GM23338 (cell line): ENCODE measurements at regions not wholly inside any gene's neighbourhood (a gene's known extent, or its start where the extent isn't known, plus 50 kb on each side); places are given as distances from the start of the nearest gene placed in this dataset.

Source experiments
- ATAC-seq: fragments of 200-7000 bp; cut with Tn5 transposase; 3 replicates; pipeline ENCODE4 v1.9.1; 2020
- DNase-seq: peaks from one replicate; pipeline ENCODE4 v3.0.0-alpha.2; 2015; ENCODE audit warnings: low spot score
- H2AFZ ChIP-seq: fragments of 200-600 bp; sonication (generic); 2 replicates; pipeline ENCODE4 v1.8.0; 2016; ENCODE audit warnings: antibody characterized with exemption, mild to moderate bottlenecking, moderate library complexity
- H3F3A ChIP-seq: fragments of 200-600 bp; sonication (generic); replicated peaks from 2 replicates; pipeline ENCODE4 v1.8.0; 2017; ENCODE audit warnings: antibody characterized with exemption, mixed run types, low read depth
- H3K27ac ChIP-seq: fragments of 200-600 bp; sonication (generic); 2 replicates; pipeline ENCODE4 v1.6.1; 2016; ENCODE audit warnings: low read depth
- H3K27me3 ChIP-seq: fragments of 200-600 bp; sonication (generic); 2 replicates; pipeline ENCODE4 v1.8.0; 2016; ENCODE audit warnings: mild to moderate bottlenecking, mixed run types, moderate library complexity; ENCODE audit not compliant: insufficient read depth
- H3K36me3 ChIP-seq: fragments of 200-600 bp; sonication (generic); 2 replicates; pipeline ENCODE4 v1.8.0; 2016; ENCODE audit warnings: mild to moderate bottlenecking; ENCODE audit not compliant: insufficient read depth
- H3K4me1 ChIP-seq: fragments of 200-600 bp; sonication (generic); 2 replicates; pipeline ENCODE4 v1.8.0; 2016; ENCODE audit warnings: mild to moderate bottlenecking, moderate library complexity; ENCODE audit not compliant: insufficient read depth
- H3K4me2 ChIP-seq: fragments of 200-600 bp; sonication (generic); 2 replicates; pipeline ENCODE4 v1.7.1; 2017; ENCODE audit warnings: mixed run types
- H3K4me3 ChIP-seq: fragments of 200-600 bp; sonication (generic); 2 replicates; pipeline ENCODE4 v1.6.1; 2016; ENCODE audit warnings: mixed run types
- H3K79me2 ChIP-seq: fragments of 200-600 bp; sonication (generic); replicated peaks from 2 replicates; pipeline ENCODE4 v1.8.0; 2017; ENCODE audit warnings: mild to moderate bottlenecking; ENCODE audit not compliant: insufficient read depth
- H3K9me2 ChIP-seq: fragments of 200-600 bp; sonication (generic); 2 replicates; pipeline ENCODE4 v1.8.0; 2017; ENCODE audit not compliant: insufficient read depth
- H4K20me1 ChIP-seq: fragments of 200-600 bp; sonication (generic); replicated peaks from 2 replicates; pipeline ENCODE4 v1.8.0; 2017; ENCODE audit warnings: mild to moderate bottlenecking; ENCODE audit not compliant: insufficient read depth
- H3K27ac Mint-ChIP-seq: 2 replicates; pipeline ENCODE4 v1.8.0; 2020; ENCODE audit warnings: inconsistent platforms, mild to moderate bottlenecking, moderate library complexity, mixed read lengths
- H3K27me3 Mint-ChIP-seq: 3 replicates; pipeline ENCODE4 v1.8.0; 2022; ENCODE audit warnings: low read depth, mild to moderate bottlenecking, moderate library complexity, mixed read lengths, inconsistent platforms; ENCODE audit not compliant: insufficient read depth, poor library complexity
- H3K36me3 Mint-ChIP-seq: 3 replicates; pipeline ENCODE4 v1.8.0; 2021; ENCODE audit warnings: low read depth, mild to moderate bottlenecking, inconsistent platforms, moderate library complexity, mixed read lengths
- H3K4me1 Mint-ChIP-seq: 3 replicates; pipeline ENCODE4 v1.8.0; 2020; ENCODE audit warnings: mild to moderate bottlenecking, inconsistent platforms, mixed read lengths
- H3K4me3 Mint-ChIP-seq: 3 replicates; pipeline ENCODE4 v1.8.0; 2021; ENCODE audit warnings: moderate library complexity, mild to moderate bottlenecking, inconsistent platforms, mixed read lengths
- H3K9me3 Mint-ChIP-seq: 3 replicates; pipeline ENCODE4 v1.8.0; 2020; ENCODE audit warnings: moderate library complexity, mild to moderate bottlenecking, inconsistent platforms, mixed read lengths
- CREB1 ChIP-seq: fragments of 250-450 bp; sonication (Bioruptor Pico); IDR thresholded peaks from 2 replicates; pipeline ENCODE4 v1.5.0; 2020; ENCODE audit warnings: low read depth, mild to moderate bottlenecking, moderate library complexity
- EZH2phosphoT487 ChIP-seq: fragments of 200-600 bp; sonication (generic); IDR thresholded peaks from one replicate; pipeline ENCODE4 v1.8.1; 2018; ENCODE audit warnings: antibody characterized with exemption; ENCODE audit not compliant: unreplicated experiment
- NANOG ChIP-seq: IDR thresholded peaks from 2 replicates; pipeline ENCODE4 v1.6.1; 2016; ENCODE audit warnings: antibody characterized with exemption, borderline replicate concordance
- STAT1 ChIP-seq: IDR thresholded peaks from one replicate; pipeline ENCODE4 v1.6.1; 2016; ENCODE audit warnings: antibody characterized with exemption; ENCODE audit not compliant: unreplicated experiment
- ZNF114 ChIP-seq: fragments of 250-450 bp; sonication (Bioruptor Pico); IDR thresholded peaks from 2 replicates; pipeline ENCODE4 v1.5.0; 2020; ENCODE audit warnings: mild to moderate bottlenecking, moderate library complexity
- ZNF331 ChIP-seq: fragments of 250-450 bp; sonication (Bioruptor Pico); IDR thresholded peaks from 2 replicates; pipeline ENCODE4 v1.5.0; 2020; ENCODE audit warnings: low read depth, mild to moderate bottlenecking, moderate library complexity
- TF ChIP-seq, protein P1 (sequence below): fragments of 250-450 bp; sonication (Bioruptor Pico); IDR thresholded peaks from 2 replicates; pipeline ENCODE4 v1.5.0; 2020; ENCODE audit warnings: mild to moderate bottlenecking, moderate library complexity
- TF ChIP-seq, protein P2 (sequence below): IDR thresholded peaks from 2 replicates; pipeline ENCODE4 v1.6.1; 2016; ENCODE audit warnings: antibody characterized with exemption
- TF ChIP-seq, protein P3 (sequence below): IDR thresholded peaks from one replicate; pipeline ENCODE4 v1.6.1; 2018; ENCODE audit warnings: antibody characterized with exemption; ENCODE audit not compliant: unreplicated experiment
- TF ChIP-seq, protein P4 (sequence below), 2 experiments: fragments of 200-600 bp in 1 of 2; sonication (generic) in 1 of 2; conservative IDR thresholded peaks; 2 replicates each; pipeline versions ENCODE4 v1.5.1 to v1.6.1; 2016 to 2017; ENCODE audit warnings: antibody characterized with exemption in 2 of 2, low read depth in 2 of 2, mild to moderate bottlenecking in 2 of 2, moderate library complexity in 1 of 2

DNA sequence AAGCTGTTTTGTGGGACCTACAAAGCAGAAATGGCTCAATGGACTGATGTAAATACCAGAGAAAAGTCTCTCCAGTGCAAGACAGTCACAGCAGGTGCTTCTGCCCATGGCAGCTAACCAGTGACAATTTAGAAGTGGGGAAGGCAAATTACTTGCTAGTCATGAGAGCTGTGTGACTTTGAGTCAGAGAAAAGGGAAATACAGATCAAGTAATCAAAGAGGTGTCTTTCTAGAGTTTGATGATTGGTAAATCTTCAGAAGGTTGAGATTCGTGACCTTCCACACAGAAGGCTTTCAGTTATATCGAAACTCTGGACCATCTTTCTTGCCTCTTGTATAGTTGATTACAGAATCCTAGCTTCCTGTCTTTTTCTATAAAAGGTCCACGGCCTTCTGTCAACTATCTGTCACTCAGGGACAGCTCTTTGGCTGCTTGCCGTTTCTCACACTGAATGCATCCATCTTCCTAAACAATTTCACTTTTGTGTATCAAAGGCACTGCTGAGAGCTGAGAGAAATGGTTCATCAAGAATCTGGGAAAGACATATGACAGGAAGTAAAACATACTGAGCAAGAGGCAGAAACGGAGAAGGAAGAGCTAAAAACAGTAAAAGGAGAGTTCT is 993.9 kb upstream of the ACO1 start (continued):
- TF ChIP-seq, protein P1, sequence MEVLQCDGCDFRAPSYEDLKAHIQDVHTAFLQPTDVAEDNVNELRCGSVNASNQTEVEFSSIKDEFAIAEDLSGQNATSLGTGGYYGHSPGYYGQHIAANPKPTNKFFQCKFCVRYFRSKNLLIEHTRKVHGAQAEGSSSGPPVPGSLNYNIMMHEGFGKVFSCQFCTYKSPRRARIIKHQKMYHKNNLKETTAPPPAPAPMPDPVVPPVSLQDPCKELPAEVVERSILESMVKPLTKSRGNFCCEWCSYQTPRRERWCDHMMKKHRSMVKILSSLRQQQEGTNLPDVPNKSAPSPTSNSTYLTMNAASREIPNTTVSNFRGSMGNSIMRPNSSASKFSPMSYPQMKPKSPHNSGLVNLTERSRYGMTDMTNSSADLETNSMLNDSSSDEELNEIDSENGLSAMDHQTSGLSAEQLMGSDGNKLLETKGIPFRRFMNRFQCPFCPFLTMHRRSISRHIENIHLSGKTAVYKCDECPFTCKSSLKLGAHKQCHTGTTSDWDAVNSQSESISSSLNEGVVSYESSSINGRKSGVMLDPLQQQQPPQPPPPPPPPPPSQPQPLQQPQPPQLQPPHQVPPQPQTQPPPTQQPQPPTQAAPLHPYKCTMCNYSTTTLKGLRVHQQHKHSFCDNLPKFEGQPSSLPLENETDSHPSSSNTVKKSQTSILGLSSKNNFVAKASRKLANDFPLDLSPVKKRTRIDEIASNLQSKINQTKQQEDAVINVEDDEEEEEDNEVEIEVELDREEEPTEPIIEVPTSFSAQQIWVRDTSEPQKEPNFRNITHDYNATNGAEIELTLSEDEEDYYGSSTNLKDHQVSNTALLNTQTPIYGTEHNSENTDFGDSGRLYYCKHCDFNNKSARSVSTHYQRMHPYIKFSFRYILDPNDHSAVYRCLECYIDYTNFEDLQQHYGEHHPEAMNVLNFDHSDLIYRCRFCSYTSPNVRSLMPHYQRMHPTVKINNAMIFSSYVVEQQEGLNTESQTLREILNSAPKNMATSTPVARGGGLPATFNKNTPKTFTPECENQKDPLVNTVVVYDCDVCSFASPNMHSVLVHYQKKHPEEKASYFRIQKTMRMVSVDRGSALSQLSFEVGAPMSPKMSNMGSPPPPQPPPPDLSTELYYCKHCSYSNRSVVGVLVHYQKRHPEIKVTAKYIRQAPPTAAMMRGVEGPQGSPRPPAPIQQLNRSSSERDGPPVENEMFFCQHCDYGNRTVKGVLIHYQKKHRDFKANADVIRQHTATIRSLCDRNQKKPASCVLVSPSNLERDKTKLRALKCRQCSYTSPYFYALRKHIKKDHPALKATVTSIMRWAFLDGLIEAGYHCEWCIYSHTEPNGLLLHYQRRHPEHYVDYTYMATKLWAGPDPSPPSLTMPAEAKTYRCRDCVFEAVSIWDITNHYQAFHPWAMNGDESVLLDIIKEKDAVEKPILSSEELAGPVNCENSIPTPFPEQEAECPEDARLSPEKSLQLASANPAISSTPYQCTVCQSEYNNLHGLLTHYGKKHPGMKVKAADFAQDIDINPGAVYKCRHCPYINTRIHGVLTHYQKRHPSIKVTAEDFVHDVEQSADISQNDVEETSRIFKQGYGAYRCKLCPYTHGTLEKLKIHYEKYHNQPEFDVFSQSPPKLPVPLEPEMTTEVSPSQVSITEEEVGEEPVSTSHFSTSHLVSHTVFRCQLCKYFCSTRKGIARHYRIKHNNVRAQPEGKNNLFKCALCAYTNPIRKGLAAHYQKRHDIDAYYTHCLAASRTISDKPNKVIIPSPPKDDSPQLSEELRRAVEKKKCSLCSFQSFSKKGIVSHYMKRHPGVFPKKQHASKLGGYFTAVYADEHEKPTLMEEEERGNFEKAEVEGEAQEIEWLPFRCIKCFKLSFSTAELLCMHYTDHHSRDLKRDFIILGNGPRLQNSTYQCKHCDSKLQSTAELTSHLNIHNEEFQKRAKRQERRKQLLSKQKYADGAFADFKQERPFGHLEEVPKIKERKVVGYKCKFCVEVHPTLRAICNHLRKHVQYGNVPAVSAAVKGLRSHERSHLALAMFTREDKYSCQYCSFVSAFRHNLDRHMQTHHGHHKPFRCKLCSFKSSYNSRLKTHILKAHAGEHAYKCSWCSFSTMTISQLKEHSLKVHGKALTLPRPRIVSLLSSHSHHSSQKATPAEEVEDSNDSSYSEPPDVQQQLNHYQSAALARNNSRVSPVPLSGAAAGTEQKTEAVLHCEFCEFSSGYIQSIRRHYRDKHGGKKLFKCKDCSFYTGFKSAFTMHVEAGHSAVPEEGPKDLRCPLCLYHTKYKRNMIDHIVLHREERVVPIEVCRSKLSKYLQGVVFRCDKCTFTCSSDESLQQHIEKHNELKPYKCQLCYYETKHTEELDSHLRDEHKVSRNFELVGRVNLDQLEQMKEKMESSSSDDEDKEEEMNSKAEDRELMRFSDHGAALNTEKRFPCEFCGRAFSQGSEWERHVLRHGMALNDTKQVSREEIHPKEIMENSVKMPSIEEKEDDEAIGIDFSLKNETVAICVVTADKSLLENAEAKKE = no peak
- TF ChIP-seq, protein P2, sequence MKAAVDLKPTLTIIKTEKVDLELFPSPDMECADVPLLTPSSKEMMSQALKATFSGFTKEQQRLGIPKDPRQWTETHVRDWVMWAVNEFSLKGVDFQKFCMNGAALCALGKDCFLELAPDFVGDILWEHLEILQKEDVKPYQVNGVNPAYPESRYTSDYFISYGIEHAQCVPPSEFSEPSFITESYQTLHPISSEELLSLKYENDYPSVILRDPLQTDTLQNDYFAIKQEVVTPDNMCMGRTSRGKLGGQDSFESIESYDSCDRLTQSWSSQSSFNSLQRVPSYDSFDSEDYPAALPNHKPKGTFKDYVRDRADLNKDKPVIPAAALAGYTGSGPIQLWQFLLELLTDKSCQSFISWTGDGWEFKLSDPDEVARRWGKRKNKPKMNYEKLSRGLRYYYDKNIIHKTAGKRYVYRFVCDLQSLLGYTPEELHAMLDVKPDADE = no peak
- no peak for TF ChIP-seq ZNF114 (CRISPR knock-in tag)
- TF ChIP-seq CREB1 = no peak
- no peak for TF ChIP-seq EZH2phosphoT487
- no peak for TF ChIP-seq STAT1
- no peak for TF ChIP-seq NANOG
- no peak for TF ChIP-seq ZNF331 (CRISPR knock-in tag)

DNA sequence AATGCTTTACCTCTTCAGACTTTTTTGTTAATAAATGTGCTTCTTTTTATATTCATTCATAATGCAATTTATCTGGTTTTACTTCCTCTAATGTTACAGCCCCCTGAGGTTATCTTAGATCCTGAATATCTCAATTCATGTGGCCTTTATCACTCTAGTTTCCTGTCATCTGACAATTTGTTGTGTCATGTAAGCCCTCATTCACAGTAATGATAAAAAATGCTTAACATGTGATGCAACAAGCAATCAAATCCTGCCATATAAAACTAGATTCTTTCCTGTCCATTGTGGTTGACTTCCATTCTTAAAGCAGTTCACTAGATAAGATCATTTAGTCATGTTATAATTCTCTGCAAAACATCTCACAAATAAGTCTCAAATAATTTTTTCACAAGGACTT is 991.2 kb upstream of the ACO1 start:
- Mint-ChIP-seq H3K9me3 (no peaks in the 10 kb centered on the region), H3K4me1 (peaks cover 2% of the 10 kb centered on the region; the same call in 1 of the 3 replicates), H3K27ac (no peak overlapping the region), H3K36me3 (no peaks in the 10 kb centered on the region), H3K4me3 (no peak overlapping the region), H3K27me3 (no peaks in the 10 kb centered on the region)
- no peak overlapping the region for H3K27ac ChIP-seq
- no peaks in the 10 kb centered on the region for H3F3A ChIP-seq
- no peak for DNase-seq
- no peak overlapping the region for H2AFZ ChIP-seq
- H3K36me3 ChIP-seq = no peaks in the 10 kb centered on the region
- no peaks in the 10 kb centered on the region for H4K20me1 ChIP-seq
- no peak for ATAC-seq
- TF ChIP-seq STAT1 = no peak
- TF ChIP-seq ZNF331 (CRISPR knock-in tag) = no peak
- TF ChIP-seq, protein P3, sequence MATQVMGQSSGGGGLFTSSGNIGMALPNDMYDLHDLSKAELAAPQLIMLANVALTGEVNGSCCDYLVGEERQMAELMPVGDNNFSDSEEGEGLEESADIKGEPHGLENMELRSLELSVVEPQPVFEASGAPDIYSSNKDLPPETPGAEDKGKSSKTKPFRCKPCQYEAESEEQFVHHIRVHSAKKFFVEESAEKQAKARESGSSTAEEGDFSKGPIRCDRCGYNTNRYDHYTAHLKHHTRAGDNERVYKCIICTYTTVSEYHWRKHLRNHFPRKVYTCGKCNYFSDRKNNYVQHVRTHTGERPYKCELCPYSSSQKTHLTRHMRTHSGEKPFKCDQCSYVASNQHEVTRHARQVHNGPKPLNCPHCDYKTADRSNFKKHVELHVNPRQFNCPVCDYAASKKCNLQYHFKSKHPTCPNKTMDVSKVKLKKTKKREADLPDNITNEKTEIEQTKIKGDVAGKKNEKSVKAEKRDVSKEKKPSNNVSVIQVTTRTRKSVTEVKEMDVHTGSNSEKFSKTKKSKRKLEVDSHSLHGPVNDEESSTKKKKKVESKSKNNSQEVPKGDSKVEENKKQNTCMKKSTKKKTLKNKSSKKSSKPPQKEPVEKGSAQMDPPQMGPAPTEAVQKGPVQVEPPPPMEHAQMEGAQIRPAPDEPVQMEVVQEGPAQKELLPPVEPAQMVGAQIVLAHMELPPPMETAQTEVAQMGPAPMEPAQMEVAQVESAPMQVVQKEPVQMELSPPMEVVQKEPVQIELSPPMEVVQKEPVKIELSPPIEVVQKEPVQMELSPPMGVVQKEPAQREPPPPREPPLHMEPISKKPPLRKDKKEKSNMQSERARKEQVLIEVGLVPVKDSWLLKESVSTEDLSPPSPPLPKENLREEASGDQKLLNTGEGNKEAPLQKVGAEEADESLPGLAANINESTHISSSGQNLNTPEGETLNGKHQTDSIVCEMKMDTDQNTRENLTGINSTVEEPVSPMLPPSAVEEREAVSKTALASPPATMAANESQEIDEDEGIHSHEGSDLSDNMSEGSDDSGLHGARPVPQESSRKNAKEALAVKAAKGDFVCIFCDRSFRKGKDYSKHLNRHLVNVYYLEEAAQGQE = no peak
- TF ChIP-seq, protein P4, sequence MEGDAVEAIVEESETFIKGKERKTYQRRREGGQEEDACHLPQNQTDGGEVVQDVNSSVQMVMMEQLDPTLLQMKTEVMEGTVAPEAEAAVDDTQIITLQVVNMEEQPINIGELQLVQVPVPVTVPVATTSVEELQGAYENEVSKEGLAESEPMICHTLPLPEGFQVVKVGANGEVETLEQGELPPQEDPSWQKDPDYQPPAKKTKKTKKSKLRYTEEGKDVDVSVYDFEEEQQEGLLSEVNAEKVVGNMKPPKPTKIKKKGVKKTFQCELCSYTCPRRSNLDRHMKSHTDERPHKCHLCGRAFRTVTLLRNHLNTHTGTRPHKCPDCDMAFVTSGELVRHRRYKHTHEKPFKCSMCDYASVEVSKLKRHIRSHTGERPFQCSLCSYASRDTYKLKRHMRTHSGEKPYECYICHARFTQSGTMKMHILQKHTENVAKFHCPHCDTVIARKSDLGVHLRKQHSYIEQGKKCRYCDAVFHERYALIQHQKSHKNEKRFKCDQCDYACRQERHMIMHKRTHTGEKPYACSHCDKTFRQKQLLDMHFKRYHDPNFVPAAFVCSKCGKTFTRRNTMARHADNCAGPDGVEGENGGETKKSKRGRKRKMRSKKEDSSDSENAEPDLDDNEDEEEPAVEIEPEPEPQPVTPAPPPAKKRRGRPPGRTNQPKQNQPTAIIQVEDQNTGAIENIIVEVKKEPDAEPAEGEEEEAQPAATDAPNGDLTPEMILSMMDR (conservative IDR thresholded peaks at IDR 0.05; ENCODE audit: low read depth in 2 of 2) = no peak
- TF ChIP-seq ZNF114 (CRISPR knock-in tag) = no peak
- no peaks in the 10 kb centered on the region for H3K9me2 ChIP-seq
- H3K4me2 ChIP-seq = no peak overlapping the region
- H3K27me3 ChIP-seq = no peaks in the 10 kb centered on the region
- no peak overlapping the region for H3K4me3 ChIP-seq
- no peaks in the 10 kb centered on the region for H3K79me2 ChIP-seq
- H3K4me1 ChIP-seq = no peaks in the 10 kb centered on the region
